HG03575 (cell line): ENCODE measurements at regions not wholly inside any gene's neighbourhood (a gene's known extent, or its start where the extent isn't known, plus 50 kb on each side); places are given as distances from the start of the nearest gene placed in this dataset.
"Not testable (repeated sequence)": the region's sequence is repeated elsewhere in the genome, so short reads cannot be mapped to it uniquely, and the experiment has no call there.

Experiments used
- ATAC-seq: cut with Tn5 transposase; IDR thresholded peaks from one replicate; pipeline ENCODE4 v1.9.1; 2021; ENCODE audit not compliant: unreplicated experiment, insufficient number of reproducible peaks, low FRiP score; ENCODE audit errors: extremely low read depth

- ATAC-seq, result no peak
Measured at GRCh38 chr9:105083256-105083655, 155.3 kb upstream of the ABCA1 start.

DNA sequence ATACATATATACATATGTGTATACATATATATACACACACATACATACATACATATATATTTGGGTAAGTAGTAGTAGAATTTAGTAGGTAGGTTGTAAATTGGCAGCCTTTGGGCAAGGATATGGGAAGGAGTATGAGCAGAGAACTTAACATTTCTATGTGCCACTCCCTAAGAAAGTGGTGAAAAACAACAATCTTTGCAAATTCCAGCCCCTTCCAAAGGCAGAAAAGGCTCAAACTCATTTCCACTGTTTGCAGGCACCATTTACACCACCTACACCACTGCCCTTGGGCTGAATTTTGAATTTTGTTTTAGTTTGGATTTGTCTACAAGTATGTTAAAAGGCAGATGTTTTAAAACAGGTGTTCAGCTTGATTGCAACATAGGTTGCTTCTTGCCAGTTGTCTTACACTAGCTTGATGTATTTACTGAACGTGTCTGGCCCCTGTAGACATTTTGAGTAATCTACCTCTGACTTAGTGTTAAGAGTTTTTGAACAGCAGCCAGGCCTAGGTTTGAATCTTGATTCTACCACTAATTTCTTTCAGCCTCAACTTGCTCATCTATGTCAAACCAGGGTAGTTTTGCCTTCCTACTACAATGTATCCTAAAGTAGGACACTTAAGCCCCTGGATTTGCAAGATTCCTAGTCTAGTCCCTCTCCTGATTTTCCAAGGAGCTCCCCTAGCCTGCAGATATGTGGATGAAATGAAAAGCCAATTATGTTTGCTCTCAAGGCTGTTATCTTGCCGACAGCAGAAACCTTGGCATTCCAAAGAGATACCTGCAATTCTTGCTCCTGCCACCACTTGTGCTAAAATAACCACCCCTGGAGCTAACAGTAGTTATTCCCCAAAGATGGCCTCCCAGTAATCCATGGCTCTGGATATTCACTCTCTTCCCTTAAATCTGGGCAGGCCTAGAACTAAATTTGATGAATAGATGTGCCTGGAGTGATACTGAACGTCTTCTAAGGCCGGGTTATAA lies 156.2 kb upstream of the SLC44A1 start:
- no peak for ATAC-seq

DNA sequence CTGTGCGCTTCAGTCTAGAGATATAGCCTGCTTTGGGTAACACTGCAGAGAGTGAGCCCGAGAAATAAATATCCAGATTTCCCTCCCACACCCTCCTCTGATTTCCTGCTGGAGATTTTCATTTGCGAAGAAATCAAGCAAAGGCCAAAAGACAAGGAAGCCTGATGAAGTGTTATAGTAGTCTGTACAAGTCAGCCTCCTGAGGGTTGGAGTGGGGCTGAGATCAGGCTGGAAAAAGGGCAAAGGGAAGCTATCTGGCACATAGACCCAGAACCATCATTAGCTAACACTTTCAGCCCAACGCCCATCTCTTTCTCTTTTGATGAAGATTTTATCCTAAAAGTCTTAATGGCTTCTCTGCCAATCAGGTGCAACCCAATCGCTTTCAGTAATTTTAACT lies 154.6 kb upstream of the SLC44A1 start:
- no peak for ATAC-seq

GRCh38 chr9:105091004-105091640 lies 153.3 kb upstream of the SLC44A1 start:
- no peak for ATAC-seq

DNA sequence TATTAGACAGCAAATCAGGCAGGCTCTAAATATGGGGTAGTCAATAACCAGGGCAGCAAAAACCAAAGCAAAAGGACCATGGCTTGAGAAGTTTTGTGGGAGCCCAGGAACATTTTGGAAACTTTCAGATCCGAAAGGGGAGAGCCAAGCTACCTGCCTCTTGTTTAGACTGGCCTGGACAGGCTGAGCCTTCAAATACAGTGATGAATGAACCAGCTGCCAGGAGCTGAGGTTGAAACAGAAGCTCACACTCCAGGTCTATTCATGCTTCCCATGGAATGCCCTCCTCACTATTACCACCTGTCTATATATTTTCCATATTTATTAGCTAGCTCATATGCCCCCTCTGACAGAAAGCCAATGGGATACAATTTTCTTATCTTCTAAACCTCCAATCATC lies 150.8 kb upstream of the SLC44A1 start:
- ATAC-seq, result no peak

- no peak for ATAC-seq
Measured at GRCh38 chr9:105098370-105098769, 146.1 kb upstream of the SLC44A1 start.

DNA sequence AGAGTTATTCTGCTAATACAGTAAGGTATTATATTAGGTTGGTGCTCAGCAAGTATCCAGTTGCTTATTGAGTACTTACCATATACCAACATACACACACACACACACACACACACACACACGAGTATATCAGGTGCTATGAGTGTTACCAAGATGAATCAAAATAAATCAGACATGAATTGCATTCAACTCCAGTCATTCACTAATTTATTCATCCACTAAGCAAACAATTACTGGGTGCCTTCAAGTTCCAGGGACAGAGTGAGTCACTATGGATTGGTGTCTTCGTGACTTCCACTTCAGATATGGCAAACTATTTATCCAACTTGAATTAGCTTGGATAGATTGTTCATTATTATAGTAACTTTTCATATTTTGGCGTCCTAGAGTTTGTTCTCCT lies 140.7 kb upstream of the SLC44A1 start:
- no peak for ATAC-seq

- ATAC-seq, result no peak
Measured at GRCh38 chr9:105114318-105114717, 130.1 kb upstream of the SLC44A1 start.

DNA sequence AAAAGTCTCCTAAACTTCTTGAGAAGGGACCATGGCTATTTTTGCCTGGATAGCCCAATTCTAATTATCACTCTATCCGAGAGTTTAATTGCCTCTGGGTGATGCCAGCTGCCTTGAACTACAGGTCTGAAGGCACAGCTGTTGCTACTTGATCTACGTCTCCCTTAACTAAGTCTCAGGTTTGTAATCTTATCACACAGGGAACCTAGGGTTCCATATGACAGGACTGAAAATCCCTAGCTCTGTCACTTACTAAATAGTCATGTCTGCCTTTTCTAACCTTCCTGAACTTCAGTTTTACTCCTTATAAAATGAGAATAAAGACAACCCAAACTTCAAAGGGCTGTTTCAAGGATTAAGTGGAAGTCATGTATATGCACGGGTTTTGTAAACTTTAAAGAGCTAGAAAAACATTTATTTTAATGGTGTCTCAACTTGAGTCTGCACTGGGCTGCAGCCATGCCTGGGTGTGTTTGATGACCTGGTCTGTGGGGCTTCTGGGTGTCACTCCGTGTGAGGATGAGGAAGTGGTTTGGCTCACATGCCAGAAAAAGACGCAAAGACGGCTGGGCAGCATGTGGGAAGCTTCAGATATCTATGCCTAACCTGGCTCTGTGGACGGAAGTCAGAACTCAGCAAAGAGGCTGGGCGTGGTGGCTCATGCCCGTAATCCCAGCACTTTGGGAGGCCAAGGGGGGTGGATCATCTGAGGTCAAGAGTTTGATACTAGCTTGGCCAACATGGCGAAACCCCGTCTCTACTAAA lies 129.3 kb upstream of the SLC44A1 start:
- no peak for ATAC-seq

DNA sequence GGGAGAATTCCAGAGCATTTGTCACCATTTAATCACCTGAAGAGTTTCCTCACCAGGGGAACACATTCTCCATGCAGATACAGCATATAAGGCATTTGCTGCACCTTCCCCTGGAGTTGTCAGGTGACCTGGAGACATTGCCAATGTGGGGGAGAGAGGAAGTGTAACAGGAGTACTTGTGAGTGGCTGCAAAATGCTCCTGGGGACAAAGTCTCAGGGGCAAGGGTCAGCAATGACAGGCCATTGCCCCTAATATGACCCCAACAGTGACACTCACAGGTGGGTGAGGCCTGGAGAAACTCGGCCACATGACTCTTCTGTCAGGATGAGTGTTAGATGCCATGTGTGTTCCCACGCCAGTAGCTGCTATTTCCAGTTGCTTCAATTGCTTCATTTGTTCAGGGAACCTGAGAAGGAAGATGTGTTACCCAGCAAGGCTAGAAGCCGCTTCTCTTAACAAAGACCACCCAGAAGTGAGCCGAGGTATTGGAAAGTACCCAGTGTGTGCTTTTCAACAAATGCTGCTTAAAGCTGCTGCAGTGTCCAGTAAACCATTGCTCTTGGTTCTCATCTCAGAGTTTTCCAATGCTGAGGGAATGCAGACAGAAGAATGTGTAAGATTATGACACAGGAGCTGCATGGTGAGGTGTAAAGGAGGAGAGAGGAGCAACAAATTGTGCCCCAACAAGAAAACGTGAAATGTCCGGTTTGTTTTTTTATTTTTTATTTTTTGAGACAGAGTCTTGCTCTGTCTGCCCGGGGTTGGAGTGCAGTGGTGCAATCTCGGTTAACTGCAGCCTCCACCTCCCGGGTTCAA lies 128.2 kb upstream of the SLC44A1 start:
- no peak for ATAC-seq

- ATAC-seq, result no peak
Measured at GRCh38 chr9:105117234-105117633, 127.2 kb upstream of the SLC44A1 start.

GRCh38 chr9:105118636-105119035 lies 125.8 kb upstream of the SLC44A1 start:
- no peak for ATAC-seq

- no peak for ATAC-seq
Measured at GRCh38 chr9:105119156-105119555, 125.3 kb upstream of the SLC44A1 start.

DNA sequence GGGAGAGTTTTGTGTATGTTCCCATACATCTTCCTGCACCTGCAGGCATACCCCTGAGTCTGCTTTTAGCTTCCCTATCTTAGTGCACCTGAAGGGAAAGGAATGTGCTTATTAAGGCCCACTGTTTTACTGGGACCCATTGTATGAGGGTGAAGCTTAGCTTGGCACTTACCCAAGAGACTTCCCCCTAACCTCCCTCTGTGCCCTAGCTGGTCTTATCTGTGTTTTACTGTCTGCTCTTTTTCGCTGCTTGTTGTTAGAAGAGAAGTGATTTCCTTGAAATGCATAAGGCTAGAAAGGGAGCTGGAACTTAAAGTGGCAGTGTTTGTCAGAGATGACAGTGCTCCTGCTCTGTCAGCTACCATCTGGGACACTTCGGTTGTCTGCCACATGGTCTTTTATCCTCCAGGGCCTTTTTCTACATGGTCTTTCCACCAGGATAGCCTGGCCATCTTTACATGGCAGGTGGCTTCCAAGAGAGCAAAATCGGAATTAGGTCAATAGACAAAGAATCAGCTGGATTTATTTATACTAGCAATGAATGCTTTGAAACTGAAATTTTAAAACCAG lies 122.5 kb upstream of the SLC44A1 start:
- ATAC-seq, result no peak

GRCh38 chr9:105124598-105124997 lies 119.9 kb upstream of the SLC44A1 start:
- ATAC-seq, result not testable (repeated sequence)

GRCh38 chr9:105126226-105126625 lies 118.2 kb upstream of the SLC44A1 start:
- ATAC-seq, result no peak

DNA sequence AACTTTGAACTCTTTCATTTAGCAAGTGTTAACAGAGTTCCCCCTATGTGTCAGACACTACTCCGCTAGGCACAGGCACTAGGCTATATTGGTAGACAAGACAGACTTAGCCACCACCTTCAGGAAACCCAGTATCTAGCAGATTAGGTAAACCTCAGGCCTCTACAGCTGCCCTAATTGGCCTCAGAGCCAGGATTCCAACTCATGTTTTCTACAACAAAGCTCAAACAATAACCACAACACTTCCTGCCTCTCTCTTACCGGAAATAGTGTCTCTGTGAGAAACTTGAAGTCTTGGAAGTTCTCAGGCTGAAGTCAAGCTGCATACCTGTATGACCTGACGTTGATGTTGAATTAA lies 116.6 kb upstream of the SLC44A1 start:
- ATAC-seq, result peak; percentile 92

DNA sequence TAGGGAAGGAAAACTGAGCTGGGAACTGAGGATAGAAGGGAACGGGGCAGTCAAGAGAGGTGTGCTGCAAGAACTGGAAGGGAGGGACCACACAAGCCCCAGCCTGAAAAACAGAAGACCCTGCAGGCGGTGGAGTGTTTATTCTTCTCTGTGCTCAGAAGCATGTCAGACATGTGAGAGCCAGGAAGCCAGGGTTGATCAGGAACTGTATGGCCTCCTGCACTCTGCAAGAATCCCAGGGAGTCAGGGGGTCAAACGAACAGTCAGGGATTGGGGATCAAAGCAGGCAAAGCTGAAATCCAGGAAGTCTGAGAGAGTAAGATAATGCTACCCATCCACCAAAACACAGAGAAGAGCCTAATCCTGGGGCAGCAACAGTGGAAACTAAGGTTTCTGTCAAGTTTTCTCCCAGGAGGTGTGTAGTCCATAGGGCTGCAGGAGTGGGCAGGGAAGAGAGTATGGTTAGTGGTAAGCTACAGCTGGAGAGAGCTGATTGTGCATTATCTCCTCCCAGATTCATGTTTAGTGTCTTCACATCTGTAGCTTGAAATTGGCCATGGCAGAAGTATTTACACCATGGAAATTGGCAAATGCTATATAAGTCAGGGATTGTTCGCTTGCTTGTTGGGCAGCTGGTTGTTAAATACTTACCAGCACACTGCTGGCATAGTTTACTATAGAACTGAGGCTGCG lies 115.4 kb upstream of the SLC44A1 start:
- ATAC-seq, result no peak
